HG03039 (cell line): ENCODE measurements at regions not wholly inside any gene's neighbourhood (a gene's known extent, or its start where the extent isn't known, plus 50 kb on each side); places are given as distances from the start of the nearest gene placed in this dataset.
"Not testable (repeated sequence)": the region's sequence is repeated elsewhere in the genome, so short reads cannot be mapped to it uniquely, and the experiment has no call there.

Experiments
- ATAC-seq: cut with Tn5 transposase; IDR thresholded peaks from one replicate; pipeline ENCODE4 v1.9.1; 2021; ENCODE audit warnings: mild to moderate bottlenecking, moderate library complexity; ENCODE audit not compliant: unreplicated experiment

DNA sequence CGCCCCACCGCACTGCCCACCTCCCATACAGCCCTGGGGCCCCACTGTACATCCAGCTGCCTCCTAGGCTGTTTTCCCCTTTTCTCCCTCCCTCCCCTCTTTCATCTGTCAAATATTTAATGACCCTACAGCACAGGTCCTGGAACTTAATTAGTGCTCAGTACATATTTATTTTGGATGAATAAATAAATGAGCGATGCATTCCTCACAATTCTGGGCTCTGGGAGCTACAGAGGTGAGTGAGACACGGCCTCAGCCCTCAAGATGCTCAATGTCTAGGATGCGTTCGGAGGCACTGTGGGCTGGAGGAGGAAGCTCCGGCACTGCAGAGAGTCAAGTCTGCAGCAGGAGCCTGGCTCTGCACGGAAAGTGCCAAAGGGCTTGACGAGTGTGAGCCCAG, 175.0 kb downstream of the FAM43A start:
- ATAC-seq, result no peak

DNA sequence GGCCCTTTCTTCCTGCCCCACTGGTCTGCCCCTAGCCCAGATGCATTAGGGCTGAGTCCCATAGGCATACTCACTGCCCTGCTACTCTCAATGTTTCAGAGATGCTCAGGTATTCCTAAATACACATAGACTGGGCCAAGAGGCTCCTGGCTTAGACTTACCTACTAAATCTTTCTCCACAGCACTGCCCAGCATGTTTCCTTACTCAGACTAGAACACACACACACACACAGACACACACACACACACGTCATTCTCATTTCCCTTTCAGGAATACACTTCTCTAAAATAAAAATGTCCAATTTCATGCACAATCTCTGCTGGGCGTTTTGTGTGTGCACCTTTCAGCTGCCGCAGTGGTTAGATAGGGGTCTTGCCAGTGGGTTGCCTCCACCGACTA, 175.7 kb downstream of the FAM43A start:
- ATAC-seq, result no peak

DNA sequence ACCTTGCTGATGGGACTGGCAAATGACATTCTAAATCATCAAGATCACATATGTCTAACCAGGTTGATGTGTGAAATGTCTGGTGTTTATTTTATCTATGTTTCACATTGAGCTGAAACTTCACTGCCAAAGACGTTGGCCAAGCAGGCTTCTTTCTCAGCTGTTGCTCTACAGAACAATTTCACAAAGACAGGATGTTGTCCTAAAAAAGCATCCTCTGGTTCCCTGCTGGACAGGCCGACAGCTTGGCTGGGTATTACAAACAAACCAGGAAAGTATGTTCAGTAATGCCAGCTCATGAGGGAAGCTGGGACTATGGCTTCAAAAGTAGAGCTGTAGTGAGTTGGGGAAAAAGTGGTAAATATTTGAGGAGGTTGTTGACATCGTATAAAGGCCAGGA, 179.4 kb downstream of the FAM43A start:
- ATAC-seq, result no peak

DNA sequence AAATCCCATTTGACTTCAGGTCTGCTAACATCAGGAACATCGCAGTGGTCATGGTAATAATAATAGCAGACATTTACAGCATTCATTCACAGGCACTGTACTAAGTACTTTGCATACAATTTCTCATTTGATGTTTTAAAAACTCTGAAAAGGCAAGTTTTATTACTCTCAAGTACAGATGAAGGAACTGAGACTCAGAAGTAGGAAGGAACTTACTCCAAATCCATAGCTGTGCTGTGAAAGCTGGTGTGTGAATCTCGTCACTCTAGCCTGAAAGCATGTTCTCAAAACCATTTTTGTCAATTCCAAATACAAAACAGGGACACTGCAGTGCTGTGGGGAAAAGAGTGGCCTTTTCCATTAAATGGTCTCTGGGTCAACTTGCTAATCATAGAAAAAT, 179.9 kb downstream of the FAM43A start:
- no peak for ATAC-seq

- no peak for ATAC-seq
Measured at GRCh38 chr3:194866236-194866635, 180.6 kb downstream of the FAM43A start.

- ATAC-seq, result no peak
Measured at GRCh38 chr3:194867270-194867983, 181.7 kb downstream of the FAM43A start.

DNA sequence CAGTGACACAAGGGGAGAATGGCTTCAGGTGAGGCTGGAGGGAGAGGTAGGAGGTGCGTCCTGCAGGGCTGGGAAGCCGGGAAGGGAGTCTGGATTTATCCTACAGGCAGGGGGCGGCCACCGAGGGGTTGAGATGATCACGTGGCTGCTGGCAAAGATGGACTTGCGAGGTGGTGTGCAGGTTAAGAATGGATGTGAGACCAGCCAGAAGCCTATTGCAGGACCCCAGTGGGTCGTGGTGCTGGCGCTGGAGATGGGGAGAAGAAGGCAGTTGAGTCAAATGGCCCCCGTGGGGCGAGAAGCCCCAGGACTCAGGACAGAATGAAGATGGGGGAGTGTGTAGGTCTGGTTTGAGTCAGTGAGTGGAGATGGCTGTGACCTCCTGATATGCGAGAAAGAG, 183.1 kb downstream of the FAM43A start:
- ATAC-seq, result no peak

DNA sequence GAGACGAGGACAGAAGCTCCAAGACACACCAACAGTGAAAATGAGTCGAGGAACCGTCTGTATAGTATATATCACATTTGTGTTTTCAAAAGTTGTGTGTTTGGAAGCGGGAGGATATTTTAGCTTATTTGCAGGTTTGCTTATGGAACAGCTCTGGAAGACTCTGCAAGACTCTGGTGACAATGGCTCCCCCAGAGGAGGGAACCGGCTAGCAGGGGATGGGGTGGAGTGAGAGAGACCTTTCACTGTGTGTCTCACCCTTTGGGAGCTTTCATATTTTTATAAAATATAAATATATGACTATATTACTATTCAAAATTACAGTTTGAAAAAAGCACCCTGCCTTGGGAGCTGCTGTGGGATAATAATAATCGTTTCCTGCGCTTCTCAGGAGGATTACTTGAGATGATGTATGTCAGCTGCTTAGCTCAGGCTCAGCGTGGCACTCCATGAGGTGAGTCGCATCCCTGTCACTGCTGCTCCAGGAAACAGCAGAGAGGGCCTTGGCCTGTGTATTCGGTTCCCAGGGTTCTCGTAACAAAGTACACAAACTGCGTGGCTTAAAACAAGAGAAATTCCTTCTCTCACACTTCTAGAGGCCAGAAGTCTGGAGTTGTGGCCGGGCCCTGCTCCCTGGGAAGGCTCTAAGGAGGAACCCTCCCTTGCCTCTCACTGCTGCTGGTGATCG, 183.9 kb downstream of the FAM43A start:
- ATAC-seq, result no peak

GRCh38 chr3:194870394-194871110, 184.9 kb downstream of the FAM43A start:
- no peak for ATAC-seq

DNA sequence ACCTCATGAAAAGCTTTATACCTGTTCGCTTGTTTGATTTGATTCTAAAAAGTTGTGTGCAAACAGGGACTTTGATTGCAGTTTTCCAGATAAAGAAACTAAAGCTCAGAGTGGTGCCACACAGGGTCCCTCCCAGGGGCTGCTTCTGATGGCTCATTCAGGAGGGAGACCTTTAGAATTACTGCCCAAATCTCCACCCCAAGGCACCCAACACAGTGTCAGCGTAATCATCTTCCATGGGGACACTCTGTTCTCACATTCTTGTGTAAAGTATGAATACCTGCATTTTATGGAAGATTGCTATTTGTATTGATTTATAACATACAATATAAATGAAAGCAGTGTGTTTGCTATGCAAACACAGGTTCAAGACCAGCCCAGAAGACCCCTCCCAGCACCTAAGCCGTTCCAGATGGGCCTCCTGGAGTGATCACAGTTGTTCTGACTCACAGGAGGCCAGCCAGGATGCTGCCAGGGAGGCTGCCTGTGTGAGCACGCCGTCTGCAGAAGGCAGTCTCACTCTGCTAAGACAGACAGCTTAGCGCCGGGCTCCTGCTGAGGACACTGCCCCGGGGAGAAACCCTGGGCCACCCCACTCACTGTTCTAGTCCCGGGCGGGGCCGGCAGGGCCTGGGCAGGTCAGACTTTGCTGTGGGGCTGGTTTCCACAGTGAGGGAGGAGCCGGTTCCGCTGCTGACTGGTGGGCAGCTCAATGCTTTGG, 185.6 kb downstream of the FAM43A start:
- ATAC-seq, result no peak

GRCh38 chr3:194871864-194872668, 186.4 kb downstream of the FAM43A start:
- no peak for ATAC-seq

DNA sequence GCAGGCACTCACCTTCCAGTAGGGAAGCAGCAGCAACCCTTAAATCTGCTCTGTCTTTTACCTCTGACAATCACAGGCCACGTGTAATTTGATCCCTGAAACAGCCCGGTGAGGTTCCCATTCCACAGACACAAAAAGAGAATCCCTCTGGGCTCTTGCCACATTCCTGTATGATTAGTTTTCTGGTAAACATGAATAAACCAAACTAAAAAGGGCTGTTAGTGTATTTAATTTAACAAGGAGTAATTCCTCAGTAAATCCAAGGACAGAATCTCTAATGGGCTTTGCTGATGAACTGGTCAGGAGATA, 186.9 kb downstream of the FAM43A start:
- ATAC-seq, result no peak

GRCh38 chr3:194873474-194873873, 187.8 kb downstream of the FAM43A start:
- ATAC-seq, result not testable (repeated sequence)

GRCh38 chr3:194874206-194874605, 188.5 kb downstream of the FAM43A start:
- ATAC-seq, result no peak

GRCh38 chr3:194874783-194875182, 189.1 kb downstream of the FAM43A start:
- no peak for ATAC-seq

DNA sequence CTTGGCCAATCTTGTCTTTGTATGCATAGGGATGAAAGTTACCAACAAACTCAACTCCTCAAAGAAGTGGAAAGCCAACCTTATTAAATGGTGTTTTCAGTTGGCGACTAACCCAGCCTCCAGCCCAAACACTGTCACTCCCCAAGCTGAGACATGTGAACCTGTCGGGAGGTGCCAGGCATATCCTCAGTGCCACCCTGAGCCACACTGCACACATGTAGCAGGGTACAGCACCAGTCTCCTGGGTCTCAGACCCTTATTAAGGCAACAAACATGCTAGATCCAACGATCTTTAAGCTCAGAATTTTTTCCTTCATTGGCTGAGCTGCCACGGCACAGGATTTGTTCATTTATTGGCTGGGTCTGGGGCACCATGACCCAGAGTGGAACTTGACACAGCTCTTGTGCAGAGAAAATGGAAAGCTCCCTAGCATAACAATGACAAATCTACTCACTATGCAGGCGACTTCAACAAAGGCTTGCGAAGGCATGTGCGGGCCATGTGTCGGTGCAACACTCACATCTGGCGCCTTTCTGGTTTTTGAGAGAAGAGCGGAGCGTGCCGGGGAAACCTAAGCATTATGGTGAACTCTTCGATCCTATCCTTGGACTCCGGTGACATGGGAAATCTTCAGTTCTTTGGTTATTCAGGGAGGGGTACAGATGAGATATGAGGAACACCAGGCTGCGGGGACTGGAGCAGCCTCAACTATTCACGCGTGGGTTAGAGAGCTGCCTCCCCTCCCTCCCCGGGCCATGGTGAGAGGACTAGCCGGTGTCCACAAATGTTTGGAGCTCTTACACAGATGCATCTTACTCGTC, 190.1 kb downstream of the FAM43A start:
- ATAC-seq, result no peak

DNA sequence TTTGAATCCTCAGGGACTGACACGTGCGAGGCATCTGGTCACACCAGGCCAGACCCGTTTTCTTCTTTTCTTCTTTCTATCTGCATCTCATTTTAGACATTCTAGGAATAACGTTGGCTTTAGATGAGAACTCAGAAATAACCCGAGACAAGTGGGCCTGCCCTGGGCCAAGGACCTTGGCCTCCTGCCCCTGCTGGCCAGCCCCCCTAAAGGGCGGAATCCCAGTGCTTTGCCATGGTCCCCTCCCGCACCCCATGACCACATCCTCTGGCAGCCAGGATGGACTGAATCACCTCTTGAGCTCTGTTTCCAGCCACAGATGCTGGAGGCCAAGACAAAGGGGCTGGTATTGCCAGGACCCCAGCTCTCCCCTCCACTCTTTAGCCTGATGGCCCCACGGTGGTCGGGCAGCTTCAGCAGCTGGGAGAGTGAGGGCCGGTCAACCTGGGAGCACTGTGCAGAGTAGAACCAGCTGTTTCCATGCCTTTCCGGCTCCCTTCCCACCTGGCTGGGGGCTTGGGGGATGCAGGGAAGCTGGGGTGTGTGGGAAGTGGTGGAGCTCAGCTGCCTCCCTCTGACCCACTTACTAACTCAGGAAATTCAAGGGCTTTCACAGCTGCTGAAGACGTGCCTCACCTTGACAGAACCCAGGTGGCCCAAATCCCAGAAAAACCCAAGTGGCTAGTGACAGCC, 190.9 kb downstream of the FAM43A start:
- no peak for ATAC-seq

DNA sequence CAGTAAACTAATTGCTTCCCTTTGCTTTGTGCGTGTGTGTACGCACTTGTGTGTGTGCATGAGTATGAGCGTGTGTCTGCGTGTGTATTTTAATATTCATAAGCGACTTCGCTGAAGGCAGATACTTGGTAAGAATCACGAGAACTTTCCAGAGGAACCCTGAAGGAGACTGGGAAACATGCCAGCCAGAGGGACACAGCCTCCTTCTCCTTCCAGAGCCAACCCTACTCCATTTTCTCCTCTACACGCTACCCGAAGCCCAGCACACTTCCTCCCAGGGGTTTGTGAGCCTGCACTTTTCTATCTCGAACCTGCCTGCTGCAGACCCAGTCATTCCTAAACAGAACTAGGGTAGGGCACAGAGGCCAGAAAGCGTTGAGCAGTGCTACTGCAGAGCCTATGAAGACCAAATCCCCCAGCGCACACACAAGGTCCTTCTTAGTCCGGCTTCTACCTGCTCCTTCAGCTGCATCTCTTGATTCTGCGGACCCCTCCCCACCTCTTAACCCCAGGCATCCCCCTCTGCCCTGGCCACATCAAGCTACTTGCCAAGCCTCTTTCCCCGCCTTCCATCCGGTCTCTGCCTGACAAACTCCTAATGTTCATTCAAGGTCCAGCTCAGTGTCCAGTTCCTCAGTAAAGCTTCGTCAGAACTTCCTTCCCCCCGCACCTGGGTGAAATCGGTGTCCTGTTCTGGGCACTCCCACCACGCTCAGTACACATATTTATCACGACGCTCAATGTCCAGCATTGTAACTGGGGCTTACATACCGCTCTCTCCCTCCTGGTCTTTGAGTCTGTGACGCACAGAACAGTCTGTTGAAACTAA, 191.8 kb downstream of the FAM43A start:
- ATAC-seq, result no peak
